K562 (cell line): ENCODE measurements at regions not wholly inside any gene's neighbourhood (a gene's known extent, or its start where the extent isn't known, plus 50 kb on each side); places are given as distances from the start of the nearest gene placed in this dataset.

Experiments used
- ATAC-seq: fragments of 200-7000 bp; cut with Tn5 transposase; 3 replicates; pipeline ENCODE4 v1.9.1; 2020; ENCODE audit warnings: moderate library complexity
- BruUV-seq: library from RNA; stranded (reverse); fragments of 400-500 nt; replicated peaks from 2 replicates; lab custom pipeline; 2021; lab: Mats Ljungman, UMichigan
- CTCF ChIA-PET: fragments of 300-600 bp; formaldehyde crosslinking; extraction: SDS; loops from one replicate; lab custom pipeline; 2021; ENCODE audit warnings: low intra/inter-chr PET ratio; lab: Yijun Ruan, JAX
- POLR2A ChIA-PET: fragments of 300-600, 350-650 bp; sonication (Branson Sonifier 250); formaldehyde crosslinking; extraction: SDS; loops from one replicate; lab custom pipeline; 2021; ENCODE audit warnings: antibody characterized with exemption, inconsistent platforms; lab: Yijun Ruan, JAX
- DNase-seq, 4 experiments: peaks; one replicate each; pipeline versions ENCODE4 v3.0.0 to v3.0.0-alpha.2; 2011 to 2018; ENCODE audit warnings: low spot score in 3 of 4, mixed read lengths in 3 of 4; ENCODE audit errors: extremely low read depth in 1 of 4
- FAIRE-seq: peaks from 2 replicates; lab custom pipeline; 2011; peaks lifted over from hg19 to GRCh38; lab: Jason Lieb, UNC
- H2AFZ ChIP-seq: 2 replicates; pipeline ENCODE4 v1.6.0; 2011; ENCODE audit warnings: low read depth, low read length, control low read depth, inconsistent platforms
- H3K27ac ChIP-seq: fragments of 200-600 bp; 3 replicates; pipeline ENCODE4 v1.8.0; 2011; ENCODE audit warnings: low read depth, mild to moderate bottlenecking, control low read depth, inconsistent platforms, low read length, moderate library complexity, mixed read lengths; ENCODE audit errors: extremely low read depth
- H3K27me3 ChIP-seq, 2 experiments: fragments of 300-600 bp in 1 of 2; 2 replicates in 1 of 2; 3 replicates in 1 of 2; pipeline versions ENCODE4 v1.6.0 to v1.8.0; 2011; ENCODE audit warnings: inconsistent platforms in 2 of 2, low read length in 2 of 2, mild to moderate bottlenecking in 1 of 2, mixed read lengths in 1 of 2, moderate library complexity in 1 of 2; ENCODE audit not compliant: control insufficient read depth in 2 of 2, insufficient read depth in 2 of 2
- H3K36me3 ChIP-seq: fragments of 300-600 bp; 3 replicates; pipeline ENCODE4 v1.8.0; 2011; ENCODE audit warnings: mild to moderate bottlenecking, low read length, inconsistent platforms; ENCODE audit not compliant: control insufficient read depth, insufficient read depth
- H3K4me1 ChIP-seq, 2 experiments: fragments of 200-600 bp in 1 of 2; replicated peaks in 1 of 2; 2 replicates in 1 of 2; 3 replicates in 1 of 2; pipeline versions ENCODE4 v1.5.1 to v1.8.0; 2011; ENCODE audit warnings: inconsistent platforms in 2 of 2, low read length in 2 of 2, mild to moderate bottlenecking in 1 of 2, mixed read lengths in 1 of 2, moderate library complexity in 1 of 2; ENCODE audit not compliant: control insufficient read depth in 2 of 2, insufficient read depth in 2 of 2
- H3K4me2 ChIP-seq: 2 replicates; pipeline ENCODE4 v1.6.1; 2011; ENCODE audit warnings: low read length, control low read depth, inconsistent platforms, mixed read lengths; ENCODE audit not compliant: insufficient read depth
- H3K4me3 ChIP-seq: fragments of 200-600 bp; sonication (generic), shearing (Covaris generic); 2 replicates; pipeline ENCODE4 v1.5.1; 2016; ENCODE audit warnings: control low read depth, inconsistent platforms
- H3K79me2 ChIP-seq: fragments of 200-600 bp; 3 replicates; pipeline ENCODE4 v1.8.0; 2011; ENCODE audit warnings: low read length, inconsistent platforms; ENCODE audit not compliant: control insufficient read depth, insufficient read depth
- H3K9ac ChIP-seq, 2 experiments: 2 replicates each; pipeline versions ENCODE4 v1.6.0 to v1.6.1; 2011; ENCODE audit warnings: low read depth in 2 of 2, low read length in 2 of 2, control low read depth in 1 of 2, inconsistent platforms in 1 of 2, mild to moderate bottlenecking in 1 of 2, mixed read lengths in 1 of 2; ENCODE audit not compliant: insufficient read depth in 1 of 2
- H3K9me1 ChIP-seq: one replicate; pipeline ENCODE4 v1.6.0; 2011; ENCODE audit warnings: inconsistent platforms, mild to moderate bottlenecking, low read length, moderate library complexity; ENCODE audit not compliant: control insufficient read depth, insufficient read depth
- H3K9me3 ChIP-seq: replicated peaks from 2 replicates; pipeline ENCODE4 v1.5.1; 2011; ENCODE audit warnings: low read depth, low read length, inconsistent platforms; ENCODE audit not compliant: control insufficient read depth, insufficient read depth
- H4K20me1 ChIP-seq: replicated peaks from 2 replicates; pipeline ENCODE4 v1.6.1; 2011; ENCODE audit warnings: low read length, inconsistent platforms, mixed read lengths; ENCODE audit not compliant: control insufficient read depth, insufficient read depth
- BHLHE40 ChIP-seq: IDR thresholded peaks from 2 replicates; pipeline ENCODE4 v1.6.1; 2011; ENCODE audit warnings: low read length, improper control_type of control experiment
- CBX2 ChIP-seq: fragments of 200-600 bp; sonication (generic); IDR thresholded peaks from one replicate; pipeline ENCODE4 v1.6.1; 2012; ENCODE audit warnings: mild to moderate bottlenecking, low read length, inconsistent platforms; ENCODE audit not compliant: insufficient read depth, poor library complexity, severe bottlenecking
- HES1 ChIP-seq: fragments of 450-650 bp; IDR thresholded peaks from 2 replicates; pipeline ENCODE4 v1.6.1; 2016; ENCODE audit warnings: low read depth, mild to moderate bottlenecking, moderate library complexity
- JUND ChIP-seq, 2 experiments: IDR thresholded peaks; 2 replicates in 1 of 2; 3 replicates in 1 of 2; pipeline ENCODE4 v1.6.1; 2011; ENCODE audit warnings: borderline replicate concordance in 2 of 2, low read depth in 2 of 2, low read length in 2 of 2, improper control_type of control experiment in 1 of 2, missing biosample characterization in 1 of 2, missing genetic modification characterization in 1 of 2, missing genetic modification reagents in 1 of 2
- L3MBTL2 ChIP-seq: fragments of 450-650 bp; IDR thresholded peaks from 2 replicates; pipeline ENCODE4 v1.6.1; 2016; ENCODE audit warnings: mild to moderate bottlenecking, moderate library complexity
- NFIX ChIP-seq: fragments of 250-450 bp; sonication (Bioruptor Pico); IDR thresholded peaks from 2 replicates; pipeline ENCODE4 v1.4.0; 2020; ENCODE audit warnings: low read depth, mild to moderate bottlenecking, moderate library complexity
- SNAPC5 ChIP-seq: fragments of 250-450 bp; sonication (Bioruptor Pico); IDR thresholded peaks from 2 replicates; pipeline ENCODE4 v1.8.0; 2021; ENCODE audit warnings: moderate library complexity, mild to moderate bottlenecking, inconsistent platforms
- STAT6 ChIP-seq: sonication (generic); formaldehyde crosslinking; IDR thresholded peaks from 2 replicates; pipeline ENCODE4 v1.8.1; 2023; ENCODE audit warnings: mild to moderate bottlenecking, missing genetic modification reagents
- TFAM ChIP-seq: fragments of 250-450 bp; sonication (Bioruptor Pico); conservative IDR thresholded peaks from 2 replicates; pipeline ENCODE4 v1.5.0; 2021; ENCODE audit warnings: mild to moderate bottlenecking, moderate library complexity
- TSC22D4 ChIP-seq: fragments of 450-650 bp; IDR thresholded peaks from 2 replicates; pipeline ENCODE4 v1.6.1; 2016; ENCODE audit warnings: missing genetic modification characterization, missing biosample characterization, control low read depth
- ZNF239 ChIP-seq: fragments of 250-450 bp; sonication (Bioruptor Pico); IDR thresholded peaks from 2 replicates; pipeline ENCODE4 v1.4.0; 2020; ENCODE audit warnings: mild to moderate bottlenecking
- ZNF41 ChIP-seq: fragments of 250-450 bp; sonication (Bioruptor Pico); conservative IDR thresholded peaks from 2 replicates; pipeline ENCODE4 v1.4.0; 2020; ENCODE audit warnings: mild to moderate bottlenecking
- WGBS: fragments of 100-300 bp; shearing (Covaris generic); methylation state at CpG from one replicate; pipeline ENCODE4 v1.1.6; 2016; ENCODE audit warnings: low coverage, mixed read lengths; ENCODE audit not compliant: insufficient coverage; ENCODE audit errors: missing lambda C conversion rate; 5-methylcytosine and 5-hydroxymethylcytosine counted together
- in situ Hi-C: fragments of 300-500 bp; cut with MboI; formaldehyde crosslinking; loops from 4 replicates; pipeline ENCODE4 v1.15.0; 2018; ENCODE audit warnings: inconsistent platforms, mixed read lengths
- intact Hi-C: fragments of 100-400 bp; cut with micrococcal nuclease; formaldehyde crosslinking; loops from 2 replicates; pipeline ENCODE4 v1.14.2; 2022

GRCh38 chr6:142510211-142510610 lies 208.4 kb downstream of the ADGRG6 start:
- ATAC-seq, result no peak
- Histone ChIP-seq H3K4me2 (no peak overlapping the region), H3K79me2 (no peaks in the 10 kb centered on the region), H2AFZ (no peak overlapping the region)
- POLR2A ChIA-PET, result no interaction called here
- no TSS peak for BruUV-seq
- FAIRE-seq, result no peak
- TF ChIP-seq NFIX (CRISPR knock-in tag), result no peak
- no peak for TF ChIP-seq HES1
- no peak for TF ChIP-seq L3MBTL2
- no peak for TF ChIP-seq TSC22D4 (tag)
- TF ChIP-seq ZNF239, result no peak
- no peak for TF ChIP-seq CBX2
- TF ChIP-seq JUND (IDR thresholded peaks at IDR 0.05; ENCODE audit: borderline replicate concordance, low read depth, low read length), result no peak
- TF ChIP-seq JUND (tag; IDR thresholded peaks at IDR 0.05; ENCODE audit: borderline replicate concordance, low read depth, low read length), result no peak
- TF ChIP-seq SNAPC5 (CRISPR knock-in tag), result no peak
- TF ChIP-seq TFAM, result no peak
- no peak for TF ChIP-seq BHLHE40
- TF ChIP-seq STAT6 (CRISPR knock-in tag), result no peak
- TF ChIP-seq ZNF41 (CRISPR knock-in tag), result no peak
- TF ChIP-seq, all 486 proteins: peak for 0
- DNase-seq, result no peak
- no peak overlapping the region for H3K4me3 ChIP-seq
- no peaks in the 10 kb centered on the region for H3K9me3 ChIP-seq
- CTCF ChIA-PET, result no interaction called here
- no peak overlapping the region for H3K9ac ChIP-seq
- intact Hi-C loops (no loop called here), in situ Hi-C loops (no loop called here)
- H3K9me1 ChIP-seq, result no peaks in the 10 kb centered on the region
- H4K20me1 ChIP-seq, result no peaks in the 10 kb centered on the region
- 0% methylated on average over 3 of the region's 3 CpGs for WGBS
- H3K27me3 ChIP-seq, result no peaks in the 10 kb centered on the region
- H3K4me1 ChIP-seq, result no peaks in the 10 kb centered on the region
- H3K36me3 ChIP-seq, result no peaks in the 10 kb centered on the region
- no peak overlapping the region for H3K27ac ChIP-seq
